GM23338 (cell line): ENCODE measurements at regions not wholly inside any gene's neighbourhood (a gene's known extent, or its start where the extent isn't known, plus 50 kb on each side); places are given as distances from the start of the nearest gene placed in this dataset.

Experiments
- ATAC-seq: fragments of 200-7000 bp; cut with Tn5 transposase; 3 replicates; pipeline ENCODE4 v1.9.1; 2020
- DNase-seq: peaks from one replicate; pipeline ENCODE4 v3.0.0-alpha.2; 2015; ENCODE audit warnings: low spot score
- H2AFZ ChIP-seq: fragments of 200-600 bp; sonication (generic); 2 replicates; pipeline ENCODE4 v1.8.0; 2016; ENCODE audit warnings: antibody characterized with exemption, mild to moderate bottlenecking, moderate library complexity
- H3F3A ChIP-seq: fragments of 200-600 bp; sonication (generic); replicated peaks from 2 replicates; pipeline ENCODE4 v1.8.0; 2017; ENCODE audit warnings: antibody characterized with exemption, mixed run types, low read depth
- H3K27ac ChIP-seq: fragments of 200-600 bp; sonication (generic); 2 replicates; pipeline ENCODE4 v1.6.1; 2016; ENCODE audit warnings: low read depth
- H3K27me3 ChIP-seq: fragments of 200-600 bp; sonication (generic); 2 replicates; pipeline ENCODE4 v1.8.0; 2016; ENCODE audit warnings: mild to moderate bottlenecking, mixed run types, moderate library complexity; ENCODE audit not compliant: insufficient read depth
- H3K36me3 ChIP-seq: fragments of 200-600 bp; sonication (generic); 2 replicates; pipeline ENCODE4 v1.8.0; 2016; ENCODE audit warnings: mild to moderate bottlenecking; ENCODE audit not compliant: insufficient read depth
- H3K4me1 ChIP-seq: fragments of 200-600 bp; sonication (generic); 2 replicates; pipeline ENCODE4 v1.8.0; 2016; ENCODE audit warnings: mild to moderate bottlenecking, moderate library complexity; ENCODE audit not compliant: insufficient read depth
- H3K4me2 ChIP-seq: fragments of 200-600 bp; sonication (generic); 2 replicates; pipeline ENCODE4 v1.7.1; 2017; ENCODE audit warnings: mixed run types
- H3K4me3 ChIP-seq: fragments of 200-600 bp; sonication (generic); 2 replicates; pipeline ENCODE4 v1.6.1; 2016; ENCODE audit warnings: mixed run types
- H3K79me2 ChIP-seq: fragments of 200-600 bp; sonication (generic); replicated peaks from 2 replicates; pipeline ENCODE4 v1.8.0; 2017; ENCODE audit warnings: mild to moderate bottlenecking; ENCODE audit not compliant: insufficient read depth
- H3K9me2 ChIP-seq: fragments of 200-600 bp; sonication (generic); 2 replicates; pipeline ENCODE4 v1.8.0; 2017; ENCODE audit not compliant: insufficient read depth
- H4K20me1 ChIP-seq: fragments of 200-600 bp; sonication (generic); replicated peaks from 2 replicates; pipeline ENCODE4 v1.8.0; 2017; ENCODE audit warnings: mild to moderate bottlenecking; ENCODE audit not compliant: insufficient read depth
- H3K27ac Mint-ChIP-seq: 2 replicates; pipeline ENCODE4 v1.8.0; 2020; ENCODE audit warnings: inconsistent platforms, mild to moderate bottlenecking, moderate library complexity, mixed read lengths
- H3K27me3 Mint-ChIP-seq: 3 replicates; pipeline ENCODE4 v1.8.0; 2022; ENCODE audit warnings: low read depth, mild to moderate bottlenecking, moderate library complexity, mixed read lengths, inconsistent platforms; ENCODE audit not compliant: insufficient read depth, poor library complexity
- H3K36me3 Mint-ChIP-seq: 3 replicates; pipeline ENCODE4 v1.8.0; 2021; ENCODE audit warnings: low read depth, mild to moderate bottlenecking, inconsistent platforms, moderate library complexity, mixed read lengths
- H3K4me1 Mint-ChIP-seq: 3 replicates; pipeline ENCODE4 v1.8.0; 2020; ENCODE audit warnings: mild to moderate bottlenecking, inconsistent platforms, mixed read lengths
- H3K4me3 Mint-ChIP-seq: 3 replicates; pipeline ENCODE4 v1.8.0; 2021; ENCODE audit warnings: moderate library complexity, mild to moderate bottlenecking, inconsistent platforms, mixed read lengths
- H3K9me3 Mint-ChIP-seq: 3 replicates; pipeline ENCODE4 v1.8.0; 2020; ENCODE audit warnings: moderate library complexity, mild to moderate bottlenecking, inconsistent platforms, mixed read lengths
- CREB1 ChIP-seq: fragments of 250-450 bp; sonication (Bioruptor Pico); IDR thresholded peaks from 2 replicates; pipeline ENCODE4 v1.5.0; 2020; ENCODE audit warnings: low read depth, mild to moderate bottlenecking, moderate library complexity
- CTCF ChIP-seq, 2 experiments: fragments of 200-600 bp in 1 of 2; sonication (generic) in 1 of 2; conservative IDR thresholded peaks; 2 replicates each; pipeline versions ENCODE4 v1.5.1 to v1.6.1; 2016 to 2017; ENCODE audit warnings: antibody characterized with exemption in 2 of 2, low read depth in 2 of 2, mild to moderate bottlenecking in 2 of 2, moderate library complexity in 1 of 2
- ETS1 ChIP-seq: IDR thresholded peaks from 2 replicates; pipeline ENCODE4 v1.6.1; 2016; ENCODE audit warnings: antibody characterized with exemption
- EZH2 ChIP-seq: fragments of 200-600 bp; sonication (generic); IDR thresholded peaks from one replicate; pipeline ENCODE4 v1.8.0; 2017; ENCODE audit warnings: antibody characterized with exemption, mild to moderate bottlenecking, low read depth; ENCODE audit not compliant: unreplicated experiment
- EZH2phosphoT487 ChIP-seq: fragments of 200-600 bp; sonication (generic); IDR thresholded peaks from one replicate; pipeline ENCODE4 v1.8.1; 2018; ENCODE audit warnings: antibody characterized with exemption; ENCODE audit not compliant: unreplicated experiment
- JUNB ChIP-seq: IDR thresholded peaks from one replicate; pipeline ENCODE4 v1.6.1; 2016; ENCODE audit warnings: antibody characterized with exemption; ENCODE audit not compliant: unreplicated experiment
- NANOG ChIP-seq: IDR thresholded peaks from 2 replicates; pipeline ENCODE4 v1.6.1; 2016; ENCODE audit warnings: antibody characterized with exemption, borderline replicate concordance
- POLR2AphosphoS5 ChIP-seq: IDR thresholded peaks from 2 replicates; pipeline ENCODE4 v1.6.1; 2016; ENCODE audit warnings: antibody characterized with exemption, low read depth
- REST ChIP-seq: IDR thresholded peaks from one replicate; pipeline ENCODE4 v1.6.1; 2018; ENCODE audit warnings: antibody characterized with exemption; ENCODE audit not compliant: unreplicated experiment
- ZNF114 ChIP-seq: fragments of 250-450 bp; sonication (Bioruptor Pico); IDR thresholded peaks from 2 replicates; pipeline ENCODE4 v1.5.0; 2020; ENCODE audit warnings: mild to moderate bottlenecking, moderate library complexity
- ZNF331 ChIP-seq: fragments of 250-450 bp; sonication (Bioruptor Pico); IDR thresholded peaks from 2 replicates; pipeline ENCODE4 v1.5.0; 2020; ENCODE audit warnings: low read depth, mild to moderate bottlenecking, moderate library complexity

DNA sequence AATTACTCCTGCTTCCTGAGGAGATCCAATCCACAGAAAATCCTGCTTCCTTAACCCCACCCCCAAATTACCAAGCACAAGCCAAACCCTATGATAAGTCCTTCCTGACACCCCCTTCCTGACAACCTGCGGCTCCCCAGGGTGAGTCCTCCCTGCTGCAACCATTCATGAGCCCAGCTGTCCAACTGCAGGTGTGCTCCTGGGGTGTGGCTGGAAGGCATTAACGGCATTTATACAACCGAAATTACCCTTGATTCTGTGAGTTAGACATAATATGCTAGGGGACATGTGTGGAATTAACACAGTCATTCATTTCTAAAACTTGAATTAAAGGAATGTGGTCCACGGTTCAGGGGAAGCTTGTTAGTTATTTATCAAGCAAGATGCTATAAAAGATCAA, 119.0 kb upstream of the ALKAL2 start (continued):
- TF ChIP-seq ZNF114, result no peak
- no peak for TF ChIP-seq POLR2AphosphoS5
- TF ChIP-seq ETS1, result no peak
- no peak for TF ChIP-seq CREB1 (CRISPR knock-in tag)
- TF ChIP-seq ZNF331, result no peak
- no peak for TF ChIP-seq JUNB
- TF ChIP-seq NANOG, result no peak
- TF ChIP-seq EZH2, result no peak

GRCh38 chr2:406231-406630, 118.3 kb upstream of the ALKAL2 start:
- Histone ChIP-seq H3K9me2 (0 out of 2 replicates have a peak, but pooled peaks cover 7% of the 10 kb centered on the region), H3K79me2 (no peaks in the 10 kb centered on the region), H3K4me3 (no peak overlapping the region), H3K36me3 (no peaks in the 10 kb centered on the region), H3K27me3 (no peaks in the 10 kb centered on the region), H3K4me1 (no peaks in the 10 kb centered on the region), H2AFZ (no peak overlapping the region), H3K27ac (no peak overlapping the region), H3F3A (no peaks in the 10 kb centered on the region), H3K4me2 (no peak overlapping the region), H4K20me1 (no peaks in the 10 kb centered on the region)
- Mint-ChIP-seq H3K9me3 (peaks cover 10% of the 10 kb centered on the region), H3K27me3 (peaks cover 9% of the 10 kb centered on the region), H3K4me1 (peaks cover 9% of the 10 kb centered on the region), H3K36me3 (peaks cover 5% of the 10 kb centered on the region; the same call in 2 of the 3 replicates), H3K27ac (no peak overlapping the region), H3K4me3 (no peak overlapping the region)
- DNase-seq, result no peak
- no peak for ATAC-seq
- TF ChIP-seq CTCF (conservative IDR thresholded peaks at IDR 0.05; ENCODE audit: low read depth in 2 of 2), result no peak
- no peak for TF ChIP-seq ETS1
- TF ChIP-seq NANOG, result no peak
- no peak for TF ChIP-seq CREB1 (CRISPR knock-in tag)
- TF ChIP-seq POLR2AphosphoS5, result no peak
- TF ChIP-seq EZH2phosphoT487, result no peak
- TF ChIP-seq ZNF331, result no peak
- TF ChIP-seq ZNF114, result no peak
- TF ChIP-seq JUNB, result no peak
- no peak for TF ChIP-seq REST
